ENCODE measurements at regions not wholly inside any gene's neighbourhood (a gene's known extent, or its start where the extent isn't known, plus 50 kb on each side); places are given as distances from the start of the nearest gene placed in this dataset.

GRCh38 chr16:79788949-79789348, 188.4 kb upstream of the MAF start:
- no CpG with 5 or more reads among the region's 5 CpGs for WGBS (ENCODE audit: extremely low coverage, insufficient read length, low lambda C conversion rate)
- Mint-ChIP-seq H3K4me1 (no peaks in the 10 kb centered on the region), H3K27me3 (ENCODE audit: low read depth) (no peaks in the 10 kb centered on the region; the same call in 1 of the 2 replicates), H3K9me3 (no peaks in the 10 kb centered on the region), H3K36me3 (ENCODE audit: insufficient read depth in 1 of 3, low read depth in 3 of 3) (no peaks in the 10 kb centered on the region), H3K27ac (no peak overlapping the region), H3K4me3 (no peak overlapping the region)
- Histone ChIP-seq H3K23me2 (ENCODE audit: insufficient read length, low read depth, low read length, poor library complexity, severe bottlenecking) (no peaks in the 10 kb centered on the region), H3K27me3 (ENCODE audit: insufficient read depth, low read length) (no peaks in the 10 kb centered on the region), H3K79me2 (ENCODE audit: insufficient read depth, low read length) (no peaks in the 10 kb centered on the region), H2BK5ac (ENCODE audit: insufficient read length, low read length) (no peak overlapping the region), H3K18ac (ENCODE audit: insufficient read length, low read depth, low read length) (no peak overlapping the region), H2AFZ (ENCODE audit: low read length) (no peak overlapping the region), H2BK12ac (ENCODE audit: insufficient read length, low read depth, low read length) (no peak overlapping the region), H4K5ac (ENCODE audit: insufficient read length, low read depth, low read length) (no peak overlapping the region), H4K8ac (replicated peaks; ENCODE audit: insufficient read length, low read depth, low read length) (no peak overlapping the region), H3K23ac (ENCODE audit: insufficient read length, low read depth, low read length) (no peak overlapping the region), H3T11ph (ENCODE audit: low read length) (no peak overlapping the region), H3K9me3 (ENCODE audit: control insufficient read depth, low read depth, low read length) (no peaks in the 10 kb centered on the region), H3K27ac (ENCODE audit: insufficient read length, low read depth, low read length) (no peak overlapping the region), H3K14ac (ENCODE audit: insufficient read depth, low read length) (no peak overlapping the region), H4K20me1 (ENCODE audit: control insufficient read depth, insufficient read depth, insufficient read length) (no peaks in the 10 kb centered on the region), H3K4me2 (ENCODE audit: insufficient read depth, insufficient read length, low read length) (no peak overlapping the region), H3K56ac (ENCODE audit: insufficient read length, low read depth, low read length) (no peak overlapping the region), H2BK15ac (ENCODE audit: low read depth, low read length) (no peak overlapping the region), H4K91ac (ENCODE audit: insufficient read length, low read depth, low read length) (no peak overlapping the region), H3K79me1 (ENCODE audit: insufficient read depth, low read depth, low read length, poor library complexity, severe bottlenecking) (no peaks in the 10 kb centered on the region), H3K4ac (ENCODE audit: low read depth, low read length) (no peak overlapping the region), H3K9ac (ENCODE audit: extremely low read depth, insufficient read length, low read length) (no peak overlapping the region), H3K4me1 (ENCODE audit: insufficient read depth, low read length) (no peaks in the 10 kb centered on the region), H2AK5ac (ENCODE audit: insufficient read length, low read length) (no peak overlapping the region), H2BK120ac (ENCODE audit: low read depth, low read length, poor library complexity, severe bottlenecking) (no peak overlapping the region), H2BK20ac (ENCODE audit: low read depth, low read length, poor library complexity, severe bottlenecking) (no peak overlapping the region)
- no peak for DNase-seq
- TF ChIP-seq CTCF (conservative IDR thresholded peaks at IDR 0.05): no peak

Measured in H9 (cell line).